Esophagus mucosa (tissue), 1 donor: ENCODE measurements at regions not wholly inside any gene's neighbourhood (a gene's known extent, or its start where the extent isn't known, plus 50 kb on each side); places are given as distances from the start of the nearest gene placed in this dataset.
A peak's percentile ranks its signal among the peaks of the same experiment; 100 is the strongest.

ENCODE experiments used
- ATAC-seq: fragments of 200-7000 bp; cut with Tn5 transposase; one replicate; pipeline ENCODE4 v1.9.1; 2020
- donor health status: DM: yes; HTN: yes; CAD: no.

DNA sequence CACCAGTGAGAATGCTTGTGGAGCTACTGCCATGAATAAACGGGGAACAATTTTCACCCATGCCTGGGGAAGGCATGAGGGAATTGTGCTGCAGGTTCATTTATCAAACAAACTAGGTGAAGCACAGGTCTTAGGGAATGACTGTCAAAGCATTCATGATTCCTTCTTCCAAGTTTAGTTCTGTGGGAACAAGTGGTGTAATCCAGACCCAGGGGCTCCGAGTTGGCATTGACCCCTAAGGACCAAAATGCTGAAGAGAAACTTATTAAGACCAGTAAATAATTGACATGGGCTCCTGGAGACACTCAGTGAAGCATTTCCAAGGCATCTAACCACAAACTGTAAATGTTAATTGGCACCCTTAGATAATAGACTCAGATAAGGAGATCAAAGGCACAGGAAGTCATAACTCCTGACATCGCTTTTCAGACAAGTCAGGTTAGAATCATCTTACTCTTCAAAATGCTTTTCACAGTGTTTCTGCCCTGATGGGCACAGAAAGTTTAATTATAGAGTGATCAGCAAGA, 96.9 kb downstream of the SPP2 start:
- no peak for ATAC-seq

DNA sequence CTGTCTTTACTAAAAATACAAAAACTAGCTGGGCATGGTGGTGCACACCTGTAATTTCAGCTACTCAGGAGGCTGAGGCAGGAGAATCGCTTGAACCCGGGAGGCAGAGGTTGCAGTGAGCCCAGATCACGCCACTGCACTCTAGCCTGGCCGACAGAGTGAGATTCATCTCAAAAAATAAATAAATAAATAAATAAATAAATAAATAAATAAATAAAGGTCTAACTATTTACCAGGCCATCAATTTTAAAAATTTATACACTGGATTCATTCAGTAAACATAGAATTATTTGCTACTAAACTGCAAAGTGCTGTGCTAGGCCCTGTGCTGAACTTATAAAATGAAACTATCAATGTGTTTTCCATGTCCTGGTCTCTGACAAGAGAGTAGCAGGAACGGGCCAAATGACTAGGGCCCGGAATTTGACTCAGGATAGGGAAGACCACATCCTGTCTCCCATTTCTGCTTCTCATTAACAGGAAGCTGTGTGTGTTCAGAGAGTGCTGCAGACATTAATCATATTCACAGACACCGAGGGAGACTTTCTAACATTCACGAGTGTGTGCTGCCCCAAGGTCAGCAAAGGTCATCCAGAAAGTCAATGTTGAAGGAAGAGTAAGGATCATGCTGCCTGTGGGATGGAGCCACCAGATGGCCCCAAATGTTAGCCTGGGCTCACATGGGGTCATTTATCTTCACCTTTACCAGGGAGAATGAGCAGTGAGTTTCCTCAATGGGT, 95.8 kb downstream of the SPP2 start:
- no peak for ATAC-seq

DNA sequence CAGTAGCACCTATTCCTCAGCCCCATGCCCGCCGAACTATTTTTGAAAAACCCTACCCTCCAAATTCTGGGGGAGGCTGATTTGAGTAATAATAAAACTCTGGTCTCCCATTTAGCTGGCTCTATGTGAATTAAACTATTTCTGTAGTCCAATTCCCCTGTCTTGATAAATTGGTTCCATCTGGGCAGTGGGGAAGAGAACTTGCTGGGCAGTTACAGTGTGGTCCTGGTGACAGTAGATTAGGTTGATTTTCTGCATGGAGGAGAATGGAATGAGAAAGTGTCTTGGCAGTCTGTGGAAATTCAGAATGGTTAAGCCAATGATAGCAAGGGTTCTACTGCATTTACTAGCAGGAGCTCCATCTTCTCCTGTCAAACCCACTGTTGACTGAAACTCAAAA, 95.0 kb downstream of the SPP2 start:
- no peak for ATAC-seq

DNA sequence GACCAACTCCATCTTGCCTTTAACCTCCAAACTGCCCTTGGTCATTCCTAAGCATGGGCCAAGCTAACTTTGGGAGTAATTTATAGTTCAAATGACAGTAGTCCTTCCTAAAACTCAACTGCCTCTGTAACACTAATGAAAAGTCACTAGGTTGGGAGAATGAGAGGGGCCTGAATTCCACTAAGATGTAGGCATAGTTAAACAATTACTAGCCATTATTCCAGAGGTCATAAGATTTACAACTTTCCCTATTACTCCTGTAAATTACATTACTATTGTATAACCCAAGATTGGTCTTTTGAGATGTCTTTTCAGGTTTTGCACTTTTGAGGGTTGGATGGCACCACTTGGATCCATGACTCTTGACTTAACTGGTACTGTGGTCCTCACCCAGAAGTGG, 94.6 kb downstream of the SPP2 start:
- ATAC-seq = no peak

DNA sequence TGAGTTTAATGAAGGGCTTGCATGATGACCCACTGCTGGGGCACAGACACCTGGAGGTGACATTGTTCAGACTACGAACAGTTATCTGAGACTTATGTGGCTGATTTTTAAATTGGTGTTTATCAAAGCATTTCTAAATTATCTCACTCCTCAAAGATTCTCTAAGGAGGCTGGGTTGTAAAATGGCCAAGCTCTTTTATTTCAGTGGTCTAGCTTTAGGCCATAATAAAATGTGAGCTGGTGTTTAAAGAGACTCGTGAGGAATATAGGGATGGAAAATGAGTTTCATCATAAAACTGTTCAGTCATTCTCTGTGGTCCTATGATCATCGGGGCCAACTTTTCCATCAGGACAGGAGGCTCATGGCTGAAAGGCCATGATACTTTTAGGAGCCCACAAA, 93.4 kb downstream of the SPP2 start:
- no peak for ATAC-seq

DNA sequence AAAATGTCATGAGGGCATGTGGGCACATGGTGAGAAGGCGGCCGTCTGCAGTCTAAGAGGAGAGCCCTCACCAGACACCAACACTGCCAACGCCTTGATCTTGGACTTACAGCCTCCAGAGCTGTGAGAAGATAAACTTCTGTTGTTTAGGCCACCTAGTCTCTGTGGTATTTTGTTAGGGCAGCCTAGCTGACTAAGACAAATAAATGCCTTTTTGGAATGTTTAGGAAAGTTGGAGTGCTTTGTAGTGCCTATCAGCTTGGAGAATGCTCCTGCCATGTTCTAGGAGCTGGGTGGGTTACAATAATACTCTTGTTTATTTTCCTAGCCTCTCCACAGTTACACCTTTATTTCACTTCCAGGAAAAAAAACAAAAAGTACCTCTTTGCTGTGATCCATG, 92.0 kb downstream of the SPP2 start:
- no peak for ATAC-seq

DNA sequence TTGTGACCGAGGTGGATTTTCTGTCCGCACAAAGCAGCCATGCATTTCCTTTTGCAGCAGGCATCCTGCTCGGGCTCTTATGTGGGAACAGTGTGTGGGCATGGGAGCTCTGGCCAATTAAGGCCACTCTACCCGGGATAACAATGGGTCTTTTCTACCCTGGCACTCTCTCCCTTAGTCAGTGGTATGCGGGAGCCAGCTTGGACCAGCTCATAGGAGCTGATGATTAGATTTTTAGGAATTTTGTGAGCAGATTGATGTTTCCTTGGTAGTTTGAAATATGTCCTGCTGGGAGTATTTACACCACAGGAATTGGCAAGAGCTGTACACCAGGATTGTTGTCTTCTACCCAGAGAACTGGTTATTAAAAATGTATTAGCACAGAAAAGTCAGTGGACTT, 89.3 kb downstream of the SPP2 start:
- ATAC-seq = no peak

DNA sequence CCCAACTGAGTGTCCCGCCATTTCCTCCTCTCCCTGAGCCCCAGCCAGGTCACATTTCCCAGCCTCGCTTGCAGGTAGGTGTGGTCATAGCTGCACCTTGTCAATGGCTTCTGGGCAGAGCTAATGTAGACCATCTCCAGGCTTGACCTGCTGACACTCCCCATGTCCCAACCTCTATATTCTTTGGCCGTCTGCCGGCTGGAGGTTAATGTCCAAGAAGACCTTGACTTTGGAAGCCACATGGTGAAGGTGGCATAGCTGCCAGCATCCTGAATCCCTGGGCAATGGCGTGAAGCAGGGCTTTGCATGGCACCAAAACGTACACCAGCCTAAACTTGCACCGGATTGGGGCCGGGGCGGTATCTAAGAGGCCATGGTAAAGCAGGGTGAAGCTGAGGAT, 88.3 kb downstream of the SPP2 start:
- ATAC-seq = no peak

DNA sequence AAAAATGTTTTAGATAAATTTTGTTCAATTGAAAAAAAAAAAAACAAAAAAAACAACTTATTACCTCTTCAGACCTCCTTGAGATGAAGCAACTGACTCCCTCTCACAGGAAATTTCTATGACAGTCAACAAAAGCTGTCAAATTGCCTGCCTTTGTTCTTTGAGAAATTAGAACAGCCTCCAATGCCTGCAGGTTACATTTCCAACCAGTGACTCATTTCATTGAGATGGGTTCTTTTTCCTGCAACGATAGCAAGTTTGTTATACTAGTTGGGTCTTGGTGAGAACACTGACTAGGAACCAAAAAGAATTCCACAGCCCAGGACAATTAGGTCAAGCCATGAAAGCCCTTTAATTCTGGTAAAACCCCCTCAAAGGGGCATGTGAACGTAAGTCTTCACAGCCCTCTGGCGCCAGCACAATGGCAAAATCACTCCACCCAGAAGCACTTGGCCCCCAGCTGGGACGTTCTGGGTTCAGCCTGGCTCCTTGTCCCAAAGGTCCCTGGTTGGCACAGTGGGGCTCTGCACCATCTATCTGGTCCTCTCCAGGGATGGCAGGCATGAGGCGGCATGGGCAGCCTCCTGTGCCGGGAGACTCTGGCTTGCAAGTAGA, 87.0 kb downstream of the SPP2 start:
- peak; percentile 34 for ATAC-seq

DNA sequence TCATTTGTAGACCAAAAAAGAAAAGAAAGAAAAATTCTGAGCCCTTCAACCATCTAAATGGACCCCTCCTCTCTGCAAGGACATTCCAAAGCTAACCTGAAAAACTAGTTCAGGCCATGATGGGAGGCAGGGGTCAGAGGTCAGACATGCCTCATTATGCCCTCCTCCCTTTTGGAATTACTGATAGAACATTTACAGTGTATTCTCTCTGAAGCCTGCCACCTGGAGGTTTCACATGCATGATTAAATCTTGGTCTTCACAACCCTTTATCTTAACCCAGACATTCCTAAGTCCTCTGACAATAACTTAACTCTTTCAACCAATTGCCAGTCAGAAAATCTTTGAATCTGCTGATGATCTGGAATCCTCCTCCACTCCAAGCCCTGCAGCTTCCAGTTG, 86.0 kb downstream of the SPP2 start:
- ATAC-seq = peak; percentile 17

DNA sequence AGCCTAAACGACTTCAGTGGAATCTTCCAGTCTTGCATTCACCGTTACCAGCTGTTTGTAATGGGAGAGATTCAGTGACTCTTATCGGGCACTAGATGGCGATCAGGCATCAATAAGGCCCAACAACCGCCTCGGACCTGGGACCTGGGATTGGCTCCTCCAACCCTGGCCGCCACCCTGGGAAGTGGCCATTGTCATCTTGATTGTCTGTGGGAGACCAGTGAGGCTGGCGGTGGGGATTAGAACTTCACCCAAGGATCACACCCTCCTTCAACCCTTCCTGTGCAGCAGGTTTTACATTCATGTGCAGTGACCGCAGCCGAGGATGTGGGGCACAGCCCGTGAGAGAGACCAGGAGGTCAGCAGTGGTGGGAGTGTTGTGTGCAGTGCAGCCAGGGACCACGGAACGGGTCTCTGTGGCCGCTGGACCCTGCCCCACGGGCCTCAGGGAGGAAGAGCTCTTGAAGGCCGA, 85.3 kb downstream of the SPP2 start:
- peak; percentile 80 for ATAC-seq

DNA sequence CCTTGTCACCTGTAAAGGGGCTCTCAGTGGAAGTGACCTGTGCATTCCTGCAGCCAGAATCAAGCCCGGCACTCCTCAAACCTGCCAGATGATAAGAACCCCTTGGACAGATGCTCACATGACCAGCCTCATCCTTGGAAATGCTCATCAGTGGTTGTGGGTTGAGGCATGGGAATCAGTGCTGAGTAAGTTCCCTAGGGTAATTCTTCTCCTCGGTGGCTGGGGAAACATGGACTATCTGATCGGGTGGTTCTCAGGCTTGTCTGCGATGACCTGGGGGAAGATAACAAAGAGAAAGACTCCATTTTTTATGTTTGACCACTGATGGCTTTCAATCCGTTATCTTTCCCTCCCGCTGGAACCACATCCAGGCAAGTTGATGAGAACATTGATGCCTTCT, 84.0 kb downstream of the SPP2 start:
- ATAC-seq = no peak

DNA sequence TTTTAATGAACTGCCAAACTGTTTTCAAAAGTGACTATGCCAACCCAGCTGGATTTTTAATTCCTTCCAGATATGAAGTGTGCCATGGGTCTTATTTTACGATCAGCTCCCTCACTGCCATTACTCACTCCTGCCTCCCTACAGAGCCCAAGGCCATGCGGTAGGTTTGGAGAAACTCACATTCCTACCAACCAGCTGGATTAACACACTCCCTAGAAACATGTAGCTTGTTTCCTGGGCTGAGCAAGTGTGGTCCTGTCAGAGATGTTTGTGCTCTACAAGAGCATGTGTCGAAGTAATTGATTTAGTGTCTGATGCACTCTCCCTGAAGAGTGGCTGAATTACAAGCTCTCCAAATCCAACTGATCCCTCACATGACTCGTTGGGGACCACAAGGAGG, 82.5 kb downstream of the SPP2 start:
- peak; percentile 85 for ATAC-seq

DNA sequence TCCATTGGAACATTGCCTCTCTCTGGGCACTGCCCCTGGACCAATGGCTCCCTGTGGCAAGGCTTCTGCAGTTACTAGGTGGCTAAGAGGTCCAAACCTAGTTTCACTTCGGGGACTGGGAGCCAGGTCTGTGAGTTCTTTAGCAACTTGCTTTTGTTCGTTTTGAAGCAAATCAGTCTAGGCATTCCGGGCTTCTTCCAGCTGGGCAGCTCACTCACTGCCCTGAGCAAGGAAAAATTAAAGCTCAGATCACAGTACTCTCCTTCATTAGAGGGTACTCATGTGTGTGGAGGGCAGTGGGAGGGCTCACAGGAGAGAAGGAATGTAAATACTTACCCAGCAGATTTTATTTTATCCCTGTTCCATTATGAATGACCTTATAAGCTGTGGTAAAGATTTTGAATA, 80.3 kb downstream of the SPP2 start:
- ATAC-seq = no peak

DNA sequence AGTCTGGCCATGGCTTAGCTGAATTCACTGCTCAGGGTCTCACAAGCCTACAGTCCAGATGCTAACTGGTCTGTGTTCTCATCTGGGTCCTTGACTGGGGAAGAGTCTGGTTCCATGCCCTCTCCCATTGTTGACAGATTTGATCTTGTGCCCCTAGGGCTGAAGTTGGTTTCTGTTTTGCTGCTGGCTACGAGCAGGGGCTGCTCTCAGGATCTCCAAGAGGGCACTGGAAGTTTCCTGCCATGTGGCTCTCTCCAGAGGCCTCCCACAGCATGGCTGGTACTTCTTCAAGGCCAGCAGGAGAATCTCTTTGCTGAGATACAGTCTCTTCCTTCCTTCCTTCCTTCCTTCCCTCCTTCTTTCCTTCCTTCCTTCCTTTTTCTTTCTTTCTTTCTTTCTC, 78.1 kb downstream of the SPP2 start:
- no peak for ATAC-seq
